K562 (cell line): ENCODE measurements at regions not wholly inside any gene's neighbourhood (a gene's known extent, or its start where the extent isn't known, plus 50 kb on each side); places are given as distances from the start of the nearest gene placed in this dataset.

Source experiments
- BHLHE40 ChIP-seq: IDR thresholded peaks from 2 replicates; pipeline ENCODE4 v1.6.1; 2011; ENCODE audit warnings: low read length, improper control_type of control experiment
- CREB3L1 ChIP-seq: fragments of 450-650 bp; IDR thresholded peaks from 2 replicates; pipeline ENCODE4 v1.6.1; 2014; ENCODE audit warnings: low read depth, mild to moderate bottlenecking, moderate library complexity, borderline replicate concordance
- CREB5 ChIP-seq: fragments of 250-450 bp; sonication (Bioruptor Pico); IDR thresholded peaks from 2 replicates; pipeline ENCODE4 v1.5.0; 2020; ENCODE audit warnings: mild to moderate bottlenecking
- ELF2 ChIP-seq: fragments of 250-450 bp; sonication (Bioruptor Pico); IDR thresholded peaks from 2 replicates; pipeline ENCODE4 v1.5.0; 2021; ENCODE audit warnings: mild to moderate bottlenecking
- HNRNPL ChIP-seq: fragments of 200-400 bp; formaldehyde crosslinking; IDR thresholded peaks from 2 replicates; pipeline ENCODE4 v1.6.1; 2017; ENCODE audit warnings: low read depth, mild to moderate bottlenecking, low read length
- KDM1A ChIP-seq, 2 experiments: fragments of 450-650 bp; IDR thresholded peaks; 2 replicates each; pipeline ENCODE4 v1.6.1; 2016; ENCODE audit warnings: mild to moderate bottlenecking in 2 of 2
- LEF1 ChIP-seq: fragments of 450-650 bp; IDR thresholded peaks from 2 replicates; pipeline ENCODE4 v1.6.1; 2016; ENCODE audit warnings: mild to moderate bottlenecking
- MED1 ChIP-seq: sonication (generic); formaldehyde crosslinking; IDR thresholded peaks from 2 replicates; pipeline ENCODE4 v1.8.1; 2023; ENCODE audit warnings: missing genetic modification reagents, borderline replicate concordance
- NCOR1 ChIP-seq: fragments of 450-650 bp; IDR thresholded peaks from 2 replicates; pipeline ENCODE4 v1.6.1; 2016; ENCODE audit warnings: mild to moderate bottlenecking, moderate library complexity
- RBM17 ChIP-seq: fragments of 200-400 bp; formaldehyde crosslinking; IDR thresholded peaks from 2 replicates; pipeline ENCODE4 v1.6.1; 2017; ENCODE audit warnings: low read depth, mild to moderate bottlenecking, low read length, borderline replicate concordance
- TEAD4 ChIP-seq, 2 experiments: sonication (generic) in 1 of 2; formaldehyde crosslinking in 1 of 2; IDR thresholded peaks; 2 replicates each; pipeline versions ENCODE4 v1.6.1 to v1.8.0; 2012 to 2022; ENCODE audit warnings: borderline replicate concordance in 1 of 2, inconsistent platforms in 1 of 2, low read length in 1 of 2, mild to moderate bottlenecking in 1 of 2, missing genetic modification reagents in 1 of 2
- THAP7 ChIP-seq: fragments of 250-450 bp; sonication (Bioruptor Pico); IDR thresholded peaks from 2 replicates; pipeline ENCODE4 v1.5.0; 2021
- ZNF224 ChIP-seq: sonication (generic); formaldehyde crosslinking; IDR thresholded peaks from 2 replicates; pipeline ENCODE4 v1.8.0; 2022; ENCODE audit warnings: mild to moderate bottlenecking, missing genetic modification reagents
- ZNF584 ChIP-seq: fragments of 200-800 bp; sonication (Bioruptor generic); IDR thresholded peaks from 2 replicates; pipeline ENCODE4 v1.6.1; 2016; ENCODE audit warnings: low read depth, mild to moderate bottlenecking, missing genetic modification characterization, missing compliant biosample characterization

GRCh38 chr7:12884856-12885440, 197.5 kb downstream of the ARL4A start (continued):
- TF ChIP-seq MED1 (CRISPR knock-in tag) (no peak), KDM1A (IDR thresholded peaks at IDR 0.05) (no peak), NCOR1 (no peak), ELF2 (CRISPR knock-in tag) (no peak), BHLHE40 (no peak), RBM17 (no peak), ZNF584 (CRISPR knock-in tag) (no peak), ZNF224 (no peak), TEAD4 (IDR thresholded peaks at IDR 0.05; ENCODE audit: low read length) (no peak), TEAD4 (CRISPR knock-in tag; IDR thresholded peaks at IDR 0.05; ENCODE audit: borderline replicate concordance) (no peak), CREB5 (no peak), LEF1 (no peak), CREB3L1 (no peak), HNRNPL (no peak), THAP7 (CRISPR knock-in tag) (no peak)
